B cell (primary cell): ENCODE measurements at regions not wholly inside any gene's neighbourhood (a gene's known extent, or its start where the extent isn't known, plus 50 kb on each side); places are given as distances from the start of the nearest gene placed in this dataset.

Source experiments
- ATAC-seq: fragments of 200-7000 bp; cut with Tn5 transposase; one replicate; pipeline ENCODE4 v1.10.0; 2021; ENCODE audit warnings: low read depth, mild to moderate bottlenecking, moderate number of reproducible peaks, moderate library complexity
- CTCF ChIA-PET: fragments of 350-600 bp; sonication (Branson Sonifier 250); formaldehyde crosslinking; loops from one replicate; lab custom pipeline; 2021; ENCODE audit warnings: antibody characterized with exemption, inconsistent platforms; lab: Charles Lee
- POLR2A ChIA-PET: fragments of 350-600 bp; sonication (Branson Sonifier 250); formaldehyde crosslinking; loops from one replicate; lab custom pipeline; 2021; ENCODE audit warnings: antibody characterized with exemption; lab: Charles Lee
- DNase-seq: peaks from one replicate; pipeline ENCODE4 v3.0.0; 2013
- H2AFZ ChIP-seq: 2 replicates; pipeline ENCODE4 v1.6.1; 2012; ENCODE audit warnings: mild to moderate bottlenecking, low read depth, low read length; ENCODE audit not compliant: insufficient read depth, poor library complexity, severe bottlenecking
- H3K27ac ChIP-seq, 2 donors: 1 replicate in 1 of 2; 2 replicates in 1 of 2; pipeline ENCODE4 v1.5.1; 2012 to 2013; ENCODE audit warnings: low read length in 2 of 2, mild to moderate bottlenecking in 2 of 2, moderate library complexity in 1 of 2
- H3K27me3 ChIP-seq, 4 experiments: fragments of 200-600 bp in 1 of 4; sonication (generic) in 1 of 4; replicated peaks in 1 of 4; 1 replicate in 2 of 4; 2 replicates in 2 of 4; pipeline versions ENCODE4 v1.6.1 to v1.7.0; 2013 to 2016; ENCODE audit warnings: low read length in 3 of 4, mild to moderate bottlenecking in 2 of 4, mixed read lengths in 1 of 4, moderate library complexity in 1 of 4; ENCODE audit not compliant: insufficient read depth in 4 of 4, control insufficient read depth in 3 of 4; ENCODE audit errors: control extremely low read depth in 1 of 4
- H3K36me3 ChIP-seq, 2 experiments: replicated peaks in 1 of 2; 1 replicate in 1 of 2; 2 replicates in 1 of 2; pipeline versions ENCODE4 v1.6.1 to v1.7.1; 2013; ENCODE audit warnings: low read length in 1 of 2; ENCODE audit not compliant: insufficient read depth in 2 of 2, control insufficient read depth in 1 of 2; ENCODE audit errors: control extremely low read depth in 1 of 2, extremely low read depth in 1 of 2
- H3K4me1 ChIP-seq, 2 donors: fragments of 200-600 bp in 1 of 2; sonication (generic) in 1 of 2; 1 replicate in 1 of 2; 2 replicates in 1 of 2; pipeline versions ENCODE4 v1.5.1 to v1.6.1; 2013 to 2017; ENCODE audit warnings: low read length in 2 of 2; ENCODE audit not compliant: control insufficient read depth in 2 of 2, insufficient read depth in 2 of 2
- H3K4me2 ChIP-seq: replicated peaks from 2 replicates; pipeline ENCODE3; 2012; ENCODE audit warnings: mild to moderate bottlenecking, low read depth, low read length; ENCODE audit not compliant: poor library complexity, severe bottlenecking
- H3K4me3 ChIP-seq, 5 experiments: fragments of 200-600 bp in 1 of 5; sonication (generic) in 1 of 5; 1 replicate in 3 of 5; 2 replicates in 2 of 5; pipeline versions ENCODE4 v1.5.1 to v1.7.0; 2011 to 2016; ENCODE audit warnings: low read length in 4 of 5, mild to moderate bottlenecking in 4 of 5, low read depth in 2 of 5, control low read depth in 1 of 5, moderate library complexity in 1 of 5; ENCODE audit not compliant: insufficient read depth in 1 of 5; ENCODE audit errors: control extremely low read depth in 1 of 5, extremely low read depth in 1 of 5
- H3K79me2 ChIP-seq: fragments of 200-600 bp; sonication (generic); one replicate; pipeline ENCODE4 v1.6.0; 2016; ENCODE audit warnings: low read length; ENCODE audit not compliant: control insufficient read depth, insufficient read depth
- H3K9ac ChIP-seq: fragments of 200-600 bp; sonication (generic); 2 replicates; pipeline ENCODE4 v1.6.1; 2017; ENCODE audit warnings: mild to moderate bottlenecking, low read length, moderate library complexity
- H3K9me3 ChIP-seq, 3 donors: one replicate each; pipeline versions ENCODE4 v1.6.1 to v1.7.1; 2013; ENCODE audit warnings: low read length in 2 of 3; ENCODE audit not compliant: control insufficient read depth in 2 of 3, insufficient read depth in 1 of 3; ENCODE audit errors: control extremely low read depth in 1 of 3
- H4K20me1 ChIP-seq: 2 replicates; pipeline ENCODE4 v1.6.0; 2012; ENCODE audit warnings: mild to moderate bottlenecking, low read length; ENCODE audit not compliant: insufficient read depth, control insufficient read depth, poor library complexity, severe bottlenecking
- H3K27ac Mint-ChIP-seq: one replicate; pipeline ENCODE4 v1.8.0; 2021; ENCODE audit warnings: mixed read lengths
- H3K27me3 Mint-ChIP-seq: one replicate; pipeline ENCODE4 v1.8.0; 2021; ENCODE audit warnings: mixed read lengths
- H3K4me1 Mint-ChIP-seq: one replicate; pipeline ENCODE4 v1.8.0; 2021; ENCODE audit warnings: mixed read lengths
- H3K4me3 Mint-ChIP-seq: one replicate; pipeline ENCODE4 v1.8.0; 2021; ENCODE audit warnings: mixed read lengths
- H3K9me3 Mint-ChIP-seq: one replicate; pipeline ENCODE4 v1.8.0; 2022; ENCODE audit warnings: mixed read lengths; ENCODE audit not compliant: insufficient read depth
- CTCF ChIP-seq: fragments of 200-600 bp; IDR thresholded peaks from one replicate; pipeline ENCODE4 v1.8.0; 2022; ENCODE audit warnings: antibody characterized with exemption, mild to moderate bottlenecking
- EZH2 ChIP-seq: IDR thresholded peaks from 2 replicates; pipeline ENCODE4 v1.6.1; 2012; ENCODE audit warnings: borderline replicate concordance, low read depth, mild to moderate bottlenecking, moderate library complexity, low read length; ENCODE audit not compliant: insufficient read depth, poor library complexity, severe bottlenecking
- WGBS: methylation state at CpG from one replicate; pipeline ENCODE4 v1.1.5; 2013; ENCODE audit warnings: missing lambda C conversion rate; ENCODE audit not compliant: insufficient coverage; 5-methylcytosine and 5-hydroxymethylcytosine counted together
- intact Hi-C: fragments of 100-400 bp; cut with micrococcal nuclease; formaldehyde crosslinking; loops from one replicate; pipeline ENCODE4 v1.10.0; 2022

GRCh38 chr1:189686288-189686687, 791.4 kb downstream of the BRINP3 start:
- intact Hi-C loops, result no loop called here
- H3K4me1 ChIP-seq, result no peaks in the 10 kb centered on the region
- no peak for DNase-seq
- TF ChIP-seq EZH2 (no peak), CTCF (no peak)
- no peaks in the 10 kb centered on the region for H3K9me3 ChIP-seq
- Mint-ChIP-seq H3K4me3 (no peak overlapping the region), H3K4me1 (no peaks in the 10 kb centered on the region), H3K27me3 (no peaks in the 10 kb centered on the region), H3K9me3 (no peaks in the 10 kb centered on the region), H3K27ac (no peak overlapping the region)
- CTCF ChIA-PET, result no interaction called here
- no peak overlapping the region for H2AFZ ChIP-seq
- no peak overlapping the region for H3K9ac ChIP-seq
- H3K36me3 ChIP-seq, result no peaks in the 10 kb centered on the region
- no peak overlapping the region for H3K4me2 ChIP-seq
- no peak overlapping the region for H3K4me3 ChIP-seq
- H3K79me2 ChIP-seq, result no peaks in the 10 kb centered on the region
- WGBS, result no CpG with 5 or more reads among the region's 1 CpG
- H3K27me3 ChIP-seq, result no peaks in the 10 kb centered on the region
- POLR2A ChIA-PET, result no interaction called here
- no peaks in the 10 kb centered on the region for H4K20me1 ChIP-seq
- H3K27ac ChIP-seq, result no peak overlapping the region
- ATAC-seq, result no peak

GRCh38 chr1:189693140-189693539, 784.5 kb downstream of the BRINP3 start:
- H2AFZ ChIP-seq, result no peak overlapping the region
- DNase-seq (no peak), ATAC-seq (no peak)
- H3K9me3 Mint-ChIP-seq, result no peaks in the 10 kb centered on the region
- H3K27me3 Mint-ChIP-seq, result no peaks in the 10 kb centered on the region
- H3K27ac Mint-ChIP-seq, result no peak overlapping the region
- H3K27ac ChIP-seq, result no peak overlapping the region
- no CpG with 5 or more reads among the region's 2 CpGs for WGBS
- no peaks in the 10 kb centered on the region for H3K4me1 ChIP-seq
- H3K27me3 ChIP-seq, result no peaks in the 10 kb centered on the region
- POLR2A ChIA-PET, result no interaction called here
- no peak overlapping the region for H3K4me3 Mint-ChIP-seq
- CTCF ChIA-PET, result no interaction called here
- H4K20me1 ChIP-seq, result no peaks in the 10 kb centered on the region
- no peaks in the 10 kb centered on the region for H3K4me1 Mint-ChIP-seq
- H3K4me3 ChIP-seq, result no peak overlapping the region
- no peaks in the 10 kb centered on the region for H3K36me3 ChIP-seq
- H3K4me2 ChIP-seq, result no peak overlapping the region
- no peaks in the 10 kb centered on the region for H3K79me2 ChIP-seq
- H3K9ac ChIP-seq, result no peak overlapping the region
- H3K9me3 ChIP-seq, result peaks cover 0 to 12% (median 0%) of the 10 kb centered on the region in 3 donors
- TF ChIP-seq CTCF, result no peak
- TF ChIP-seq EZH2, result no peak
- intact Hi-C loops, result no loop called here
